Hepatocyte (in vitro differentiated cells): ENCODE measurements at regions not wholly inside any gene's neighbourhood (a gene's known extent, or its start where the extent isn't known, plus 50 kb on each side); places are given as distances from the start of the nearest gene placed in this dataset.
"Not testable (repeated sequence)": the region's sequence is repeated elsewhere in the genome, so short reads cannot be mapped to it uniquely, and the experiment has no call there.

Source experiments
- EZH2 ChIP-seq: fragments of 200-600 bp; sonication (generic); IDR thresholded peaks from 2 replicates; pipeline ENCODE4 v1.6.1; 2016; ENCODE audit warnings: antibody characterized with exemption, mild to moderate bottlenecking, borderline replicate concordance
- TF ChIP-seq, protein P1 (sequence below): fragments of 200-600 bp; sonication (generic); IDR thresholded peaks from 2 replicates; pipeline ENCODE4 v1.5.1; 2016; ENCODE audit warnings: antibody characterized with exemption, mild to moderate bottlenecking; ENCODE audit not compliant: poor library complexity

DNA sequence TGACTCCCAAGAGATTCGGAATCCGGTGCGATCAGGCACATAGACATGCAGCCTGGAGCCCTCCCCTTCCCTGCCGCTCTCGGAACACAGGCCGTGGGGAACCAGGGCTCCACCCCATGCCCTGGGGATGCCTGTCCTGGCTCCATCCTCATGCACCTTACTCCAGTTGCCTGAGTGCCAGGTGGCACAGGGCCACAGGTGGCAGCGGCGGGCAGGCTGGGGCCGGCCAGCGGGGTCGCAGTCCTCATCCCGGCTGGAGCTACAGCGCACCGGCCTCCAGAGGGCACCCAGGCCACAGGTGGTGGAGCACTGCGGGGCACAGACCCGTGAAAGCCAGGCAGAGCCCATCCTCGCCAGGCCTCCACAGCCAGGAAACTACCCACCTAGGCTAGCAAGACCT, 119.9 kb upstream of the AKAP13 start:
- TF ChIP-seq, protein P1, sequence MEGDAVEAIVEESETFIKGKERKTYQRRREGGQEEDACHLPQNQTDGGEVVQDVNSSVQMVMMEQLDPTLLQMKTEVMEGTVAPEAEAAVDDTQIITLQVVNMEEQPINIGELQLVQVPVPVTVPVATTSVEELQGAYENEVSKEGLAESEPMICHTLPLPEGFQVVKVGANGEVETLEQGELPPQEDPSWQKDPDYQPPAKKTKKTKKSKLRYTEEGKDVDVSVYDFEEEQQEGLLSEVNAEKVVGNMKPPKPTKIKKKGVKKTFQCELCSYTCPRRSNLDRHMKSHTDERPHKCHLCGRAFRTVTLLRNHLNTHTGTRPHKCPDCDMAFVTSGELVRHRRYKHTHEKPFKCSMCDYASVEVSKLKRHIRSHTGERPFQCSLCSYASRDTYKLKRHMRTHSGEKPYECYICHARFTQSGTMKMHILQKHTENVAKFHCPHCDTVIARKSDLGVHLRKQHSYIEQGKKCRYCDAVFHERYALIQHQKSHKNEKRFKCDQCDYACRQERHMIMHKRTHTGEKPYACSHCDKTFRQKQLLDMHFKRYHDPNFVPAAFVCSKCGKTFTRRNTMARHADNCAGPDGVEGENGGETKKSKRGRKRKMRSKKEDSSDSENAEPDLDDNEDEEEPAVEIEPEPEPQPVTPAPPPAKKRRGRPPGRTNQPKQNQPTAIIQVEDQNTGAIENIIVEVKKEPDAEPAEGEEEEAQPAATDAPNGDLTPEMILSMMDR, result not testable (repeated sequence)
- not testable (repeated sequence) for TF ChIP-seq EZH2
